ENCODE measurements at regions not wholly inside any gene's neighbourhood (a gene's known extent, or its start where the extent isn't known, plus 50 kb on each side); places are given as distances from the start of the nearest gene placed in this dataset.

- ATAC-seq: no peak
- Histone ChIP-seq H3K9ac (ENCODE audit: insufficient read depth, low read depth, low read length) (no peak overlapping the region), H3K79me2 (ENCODE audit: insufficient read depth, low read length) (no peaks in the 10 kb centered on the region), H3K4me3 (replicated peaks in 1 of 3; ENCODE audit: insufficient read depth in 1 of 3, low read depth in 2 of 3, low read length in 3 of 3) (no peak overlapping the region), H3K9me3 (ENCODE audit: low read length) (no peaks in the 10 kb centered on the region), H3K4me1 (ENCODE audit: insufficient read depth, low read length) (no peaks in the 10 kb centered on the region), H3K4me2 (ENCODE audit: low read depth, low read length) (no peak overlapping the region), H3K27me3 (ENCODE audit: control insufficient read depth in 1 of 2, insufficient read depth in 2 of 2, low read length in 2 of 2) (peaks cover 0 to 4% of the 10 kb centered on the region in 2 experiments; a peak in 1 of 5 replicates), H2AFZ (ENCODE audit: low read length) (no peak overlapping the region), H3K36me3 (replicated peaks in 1 of 2; ENCODE audit: control insufficient read depth in 1 of 2, insufficient read depth in 2 of 2, low read length in 2 of 2) (no peaks in the 10 kb centered on the region), H4K20me1 (ENCODE audit: insufficient read depth, low read length) (no peaks in the 10 kb centered on the region), H3K27ac (ENCODE audit: extremely low read length, insufficient read depth, low read length) (no peak overlapping the region)
- no peak for FAIRE-seq
- in situ Hi-C loops (cut with HindIII; ENCODE audit: extremely low pct_ligation_motif_present, low pct_unique_long_range_greater_than_20kb) (no loop called here), intact Hi-C loops (cut with micrococcal nuclease; ENCODE audit: unreplicated experiment) (no loop called here)
- CTCF ChIA-PET (ENCODE audit: low intra/inter-chr PET ratio, low total read pairs): no interaction called here
- DNase-seq (ENCODE audit: low spot score): no peak
- no TSS peak for BruUV-seq (replicated peaks)
- POLR2A ChIA-PET: no interaction called here
- WGBS (ENCODE audit: low lambda C conversion rate): 0% methylated on average over 2 of the region's 2 CpGs
- TF ChIP-seq PITX1 (CRISPR knock-in tag; IDR thresholded peaks at IDR 0.05) (no peak), ZBTB8A (CRISPR knock-in tag; IDR thresholded peaks at IDR 0.05; ENCODE audit: borderline replicate concordance, low read depth) (no peak), RAD21 (CRISPR knock-in tag; IDR thresholded peaks at IDR 0.05) (no peak), GMEB1 (CRISPR knock-in tag; IDR thresholded peaks at IDR 0.05; ENCODE audit: borderline replicate concordance) (no peak), HIVEP1 (CRISPR knock-in tag; IDR thresholded peaks at IDR 0.05) (no peak), CREB3 (CRISPR knock-in tag; IDR thresholded peaks at IDR 0.05) (no peak), PREB (CRISPR knock-in tag; IDR thresholded peaks at IDR 0.05) (no peak), SIX1 (CRISPR knock-in tag; IDR thresholded peaks at IDR 0.05; ENCODE audit: borderline replicate concordance) (no peak), HMG20A (CRISPR knock-in tag; IDR thresholded peaks at IDR 0.05; ENCODE audit: borderline replicate concordance) (no peak), REST (IDR thresholded peaks at IDR 0.05; ENCODE audit: borderline replicate concordance in 1 of 2, low read depth in 1 of 2, low read length in 2 of 2) (no peak), PHF5A (CRISPR knock-in tag; IDR thresholded peaks at IDR 0.05; ENCODE audit: low read depth, unreplicated experiment) (no peak), ZBTB33 (CRISPR knock-in tag; IDR thresholded peaks at IDR 0.05) (no peak), TCF7 (IDR thresholded peaks at IDR 0.05; ENCODE audit: low read depth) (no peak), CSRNP1 (CRISPR knock-in tag; IDR thresholded peaks at IDR 0.05) (no peak)
Measured at GRCh38 chr14:98963610-98964009, 308.4 kb downstream of the BCL11B start.

All from HepG2 (cell line).